Mononuclear cell (primary cell): ENCODE measurements at regions not wholly inside any gene's neighbourhood (a gene's known extent, or its start where the extent isn't known, plus 50 kb on each side); places are given as distances from the start of the nearest gene placed in this dataset.

Source experiments
- H3K27me3 ChIP-seq: 2 replicates; pipeline ENCODE4 v1.6.0; 2011; ENCODE audit warnings: low read length, control low read depth; ENCODE audit not compliant: insufficient read depth
- H3K4me1 ChIP-seq: 2 replicates; pipeline ENCODE4 v1.5.1; 2011; ENCODE audit warnings: mild to moderate bottlenecking, low read length, control low read depth; ENCODE audit not compliant: insufficient read depth
- H3K4me3 ChIP-seq: 2 replicates; pipeline ENCODE4 v1.5.1; 2011; ENCODE audit warnings: mild to moderate bottlenecking, low read length, moderate library complexity
- H3K9me3 ChIP-seq: 2 replicates; pipeline ENCODE4 v1.5.1; 2011; ENCODE audit warnings: low read depth, mild to moderate bottlenecking, control low read depth, low read length

DNA sequence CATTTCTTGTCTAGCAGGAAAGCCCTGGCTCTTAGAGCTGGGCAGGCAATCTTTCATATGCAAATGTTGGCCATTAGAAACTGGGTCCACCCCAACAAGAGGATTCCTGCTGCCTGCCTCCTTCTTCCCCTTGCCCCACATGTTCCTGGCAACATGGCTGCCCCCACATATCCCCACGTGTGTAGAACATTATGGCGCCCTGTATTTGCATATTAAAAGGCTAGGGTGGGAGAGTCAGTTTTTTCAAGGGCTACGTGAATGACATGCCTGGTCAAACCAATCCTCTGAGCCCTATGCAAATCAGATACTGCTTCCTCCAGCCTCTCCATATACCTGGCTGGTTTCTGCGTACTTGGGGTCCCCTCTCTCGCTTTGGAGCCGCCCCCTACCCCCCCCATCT lies 514.0 kb downstream of the FUT8 start:
- no peaks in the 10 kb centered on the region for H3K9me3 ChIP-seq
- no peak overlapping the region for H3K4me3 ChIP-seq
- H3K27me3 ChIP-seq, result no peaks in the 10 kb centered on the region
- peaks cover 39% of the 10 kb centered on the region for H3K4me1 ChIP-seq

DNA sequence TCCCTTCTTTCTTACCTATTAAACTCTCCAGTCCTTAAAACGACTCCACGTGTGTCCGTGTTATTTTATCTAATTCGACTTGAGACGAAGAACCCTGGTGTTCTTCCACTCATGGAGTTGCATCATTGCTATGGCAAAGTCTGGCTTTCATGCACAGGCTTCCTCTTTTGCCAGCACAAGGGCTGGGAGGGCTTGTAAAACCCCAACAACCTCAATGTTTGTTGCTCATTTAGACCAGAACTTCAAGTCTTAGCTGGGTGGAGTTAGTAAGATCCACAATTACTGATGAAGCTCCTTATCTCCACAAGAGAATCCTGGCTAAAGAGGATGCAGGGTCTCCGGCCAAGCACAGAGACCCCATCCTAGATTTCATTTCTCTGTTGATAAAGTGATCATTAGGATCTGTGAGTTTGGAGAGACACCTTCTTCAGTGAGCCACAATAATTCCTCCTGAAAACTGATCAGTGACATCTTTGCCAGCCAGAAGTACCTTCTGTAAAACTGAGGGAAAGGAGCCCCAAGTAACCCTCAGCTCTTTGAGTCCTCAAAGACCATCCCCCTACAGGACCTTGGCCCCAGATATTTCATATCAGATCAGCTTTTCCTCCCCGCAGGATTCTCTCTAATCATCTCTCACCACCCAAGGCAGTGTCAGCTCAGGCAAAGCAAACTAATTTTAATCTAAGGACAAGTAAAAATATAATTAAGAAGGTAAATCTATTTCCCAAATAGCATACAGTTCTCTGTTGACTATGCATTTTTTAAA lies 514.6 kb downstream of the FUT8 start:
- no peaks in the 10 kb centered on the region for H3K9me3 ChIP-seq
- peaks cover 39% of the 10 kb centered on the region for H3K4me1 ChIP-seq
- no peak overlapping the region for H3K4me3 ChIP-seq

DNA sequence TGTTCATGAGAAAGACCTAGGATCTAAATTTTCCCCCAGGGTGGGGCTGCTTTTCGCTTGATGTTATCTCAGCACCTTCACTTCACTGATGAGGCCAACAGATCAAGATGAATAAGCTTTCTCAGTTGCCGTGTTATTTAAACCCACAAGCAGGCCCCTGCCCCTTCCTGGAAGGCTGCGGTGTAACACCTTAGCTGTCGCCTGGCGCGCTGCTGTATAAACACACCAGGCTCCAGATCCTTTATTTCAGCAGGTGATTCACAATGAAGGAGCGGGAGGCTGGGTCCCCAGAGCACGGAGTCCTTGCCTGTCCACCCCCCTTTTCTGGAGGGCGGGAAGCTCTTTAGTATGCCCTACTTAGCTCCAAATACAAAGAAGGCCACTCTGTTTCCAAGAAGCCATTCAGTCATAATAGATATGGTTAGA lies 515.4 kb downstream of the FUT8 start:
- Histone ChIP-seq H3K4me3 (no peak overlapping the region), H3K4me1 (peaks cover 39% of the 10 kb centered on the region), H3K9me3 (no peaks in the 10 kb centered on the region), H3K27me3 (no peaks in the 10 kb centered on the region)

More for the DNA sequence above, 514.6 kb downstream of the FUT8 start:
- H3K27me3 ChIP-seq, result no peaks in the 10 kb centered on the region

DNA sequence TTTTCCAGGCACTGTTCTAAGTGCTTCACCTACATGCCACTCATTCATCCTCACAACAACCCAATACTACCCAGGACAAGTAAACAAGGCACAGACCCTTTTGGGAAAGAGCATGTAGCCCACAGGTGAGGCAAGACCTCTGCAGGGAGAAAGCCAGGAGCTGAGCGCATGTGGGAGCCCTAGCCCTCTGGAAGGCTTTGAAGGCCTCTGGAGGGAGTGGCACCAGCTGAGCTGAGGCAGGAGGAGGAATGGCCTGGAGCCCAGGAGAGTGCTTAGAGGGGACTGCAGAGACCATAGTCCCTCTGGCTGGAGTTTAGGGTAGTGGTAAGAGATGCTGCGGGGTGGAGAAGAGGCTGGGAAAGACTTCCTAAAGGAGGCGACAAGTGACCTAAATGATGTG lies 516.5 kb downstream of the FUT8 start:
- Histone ChIP-seq H3K4me3 (no peak overlapping the region), H3K9me3 (no peaks in the 10 kb centered on the region), H3K27me3 (no peaks in the 10 kb centered on the region), H3K4me1 (peaks cover 39% of the 10 kb centered on the region)

GRCh38 chr14:65933400-65934069 lies 521.0 kb downstream of the FUT8 start:
- Histone ChIP-seq H3K4me1 (peaks cover 23% of the 10 kb centered on the region), H3K4me3 (no peak overlapping the region), H3K9me3 (no peaks in the 10 kb centered on the region), H3K27me3 (no peaks in the 10 kb centered on the region)

- H3K4me1 ChIP-seq, result peaks cover 18% of the 10 kb centered on the region
- no peak overlapping the region for H3K4me3 ChIP-seq
- H3K27me3 ChIP-seq, result no peaks in the 10 kb centered on the region
- H3K9me3 ChIP-seq, result no peaks in the 10 kb centered on the region
Measured at GRCh38 chr14:65934070-65934435, 521.5 kb downstream of the FUT8 start.

DNA sequence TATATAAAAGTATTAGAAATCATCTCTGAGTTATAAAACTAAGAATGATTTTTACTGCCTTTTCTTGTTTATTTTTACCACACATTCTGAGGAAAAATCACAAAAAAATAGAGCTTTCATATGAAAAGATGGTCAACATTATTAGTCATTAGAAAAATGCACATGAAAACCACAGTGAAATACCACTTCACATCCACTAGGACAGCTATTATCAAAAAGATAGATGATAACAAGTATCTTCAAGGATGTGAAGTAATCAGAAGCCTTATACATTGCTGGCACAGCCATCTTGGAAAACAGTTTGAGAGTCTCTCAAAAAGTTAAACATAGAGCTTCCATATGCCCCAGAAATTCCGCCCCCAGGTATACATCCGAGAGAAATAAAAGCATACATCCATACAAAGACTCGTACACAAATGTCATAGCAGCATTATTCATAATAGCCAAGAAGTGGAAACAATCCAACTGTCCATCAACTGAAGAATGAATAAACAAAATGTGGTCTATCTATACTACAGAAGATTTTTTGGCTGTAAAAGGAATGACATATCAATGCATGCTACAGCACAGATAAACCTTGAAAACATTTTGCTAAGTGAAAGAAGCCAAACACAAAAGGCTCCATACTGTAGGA lies 523.9 kb downstream of the FUT8 start:
- H3K27me3 ChIP-seq, result no peaks in the 10 kb centered on the region

GRCh38 chr14:65937079-65937959 lies 524.8 kb downstream of the FUT8 start:
- Histone ChIP-seq H3K27me3 (no peaks in the 10 kb centered on the region), H3K4me3 (no peak overlapping the region), H3K4me1 (peaks cover 8% of the 10 kb centered on the region)

More for the DNA sequence above, 523.9 kb downstream of the FUT8 start:
- Histone ChIP-seq H3K4me3 (no peak overlapping the region), H3K9me3 (no peaks in the 10 kb centered on the region), H3K4me1 (peaks cover 8% of the 10 kb centered on the region)

DNA sequence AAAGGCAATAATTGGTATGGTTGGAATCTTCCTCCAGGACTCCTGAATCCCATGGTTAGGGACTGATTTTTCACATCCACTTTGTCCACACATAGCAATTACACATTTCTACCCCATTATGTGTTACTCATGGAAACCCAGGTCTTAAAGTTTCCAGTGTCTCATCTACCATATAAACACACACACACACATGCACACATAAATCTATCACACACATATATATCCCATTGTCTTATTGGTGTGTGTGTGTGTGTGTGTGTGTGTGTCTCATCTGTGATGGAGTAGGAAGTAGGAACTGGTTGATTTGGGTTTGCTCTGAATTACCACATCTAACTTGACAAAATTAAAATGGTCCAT lies 525.4 kb downstream of the FUT8 start:
- Histone ChIP-seq H3K4me3 (no peak overlapping the region), H3K9me3 (no peaks in the 10 kb centered on the region)

More at GRCh38 chr14:65937079-65937959, 524.8 kb downstream of the FUT8 start:
- H3K9me3 ChIP-seq, result no peaks in the 10 kb centered on the region

DNA sequence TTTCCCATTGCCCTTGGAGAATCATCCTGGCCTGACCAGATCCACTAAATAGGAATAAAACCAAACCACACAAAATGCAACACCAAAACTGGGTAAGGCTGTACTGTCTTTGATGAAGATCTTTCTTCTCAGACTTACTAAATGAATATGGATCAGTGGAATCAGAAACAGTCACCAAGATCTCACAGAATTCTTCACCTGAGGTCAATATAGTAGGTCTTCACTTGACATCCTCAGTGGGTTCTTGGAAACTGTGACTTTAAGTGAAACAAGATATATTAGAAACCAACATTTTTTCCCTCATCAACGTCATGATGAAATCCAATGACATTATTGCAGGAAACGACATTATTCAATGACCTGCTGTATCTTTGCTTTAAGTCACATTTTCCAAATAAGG lies 526.2 kb downstream of the FUT8 start:
- H3K9me3 ChIP-seq, result no peaks in the 10 kb centered on the region
- H3K27me3 ChIP-seq, result no peaks in the 10 kb centered on the region
- no peak overlapping the region for H3K4me3 ChIP-seq
- peaks cover 8% of the 10 kb centered on the region for H3K4me1 ChIP-seq

More for the DNA sequence above, 525.4 kb downstream of the FUT8 start:
- H3K4me1 ChIP-seq, result peaks cover 8% of the 10 kb centered on the region
- H3K27me3 ChIP-seq, result no peaks in the 10 kb centered on the region

GRCh38 chr14:65939184-65939583 lies 526.7 kb downstream of the FUT8 start:
- H3K4me1 ChIP-seq, result peaks cover 8% of the 10 kb centered on the region
- H3K27me3 ChIP-seq, result no peaks in the 10 kb centered on the region
- H3K9me3 ChIP-seq, result no peaks in the 10 kb centered on the region
- no peak overlapping the region for H3K4me3 ChIP-seq

GRCh38 chr14:65940056-65940735 lies 527.7 kb downstream of the FUT8 start:
- Histone ChIP-seq H3K4me3 (no peak overlapping the region), H3K9me3 (no peaks in the 10 kb centered on the region), H3K4me1 (peaks cover 8% of the 10 kb centered on the region), H3K27me3 (no peaks in the 10 kb centered on the region)

- Histone ChIP-seq H3K4me3 (no peak overlapping the region), H3K27me3 (no peaks in the 10 kb centered on the region), H3K9me3 (no peaks in the 10 kb centered on the region), H3K4me1 (peaks cover 8% of the 10 kb centered on the region)
Measured at GRCh38 chr14:65941091-65941490, 528.6 kb downstream of the FUT8 start.

DNA sequence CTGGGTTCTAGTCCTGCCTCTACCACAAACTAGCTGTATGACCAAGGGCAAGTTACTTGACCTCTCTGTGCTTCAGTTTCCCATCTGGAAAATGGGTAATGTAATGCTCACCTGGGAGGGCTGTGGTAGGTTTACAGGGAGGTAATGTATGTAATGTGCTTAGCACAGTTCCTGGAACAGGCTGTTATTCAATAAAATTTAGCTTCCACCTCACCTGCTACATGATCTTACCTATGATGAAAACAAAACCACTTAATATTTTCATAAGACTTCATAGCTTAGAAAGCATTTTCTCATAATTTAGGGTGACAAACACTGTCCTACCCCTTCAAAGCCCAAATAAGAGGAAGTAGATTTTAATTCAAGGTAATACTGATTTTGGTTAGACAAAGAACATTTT lies 530.6 kb downstream of the FUT8 start:
- H3K27me3 ChIP-seq, result no peaks in the 10 kb centered on the region
- no peak overlapping the region for H3K4me3 ChIP-seq
- no peaks in the 10 kb centered on the region for H3K9me3 ChIP-seq
- no peaks in the 10 kb centered on the region for H3K4me1 ChIP-seq
